ENCODE measurements at regions not wholly inside any gene's neighbourhood (a gene's known extent, or its start where the extent isn't known, plus 50 kb on each side); places are given as distances from the start of the nearest gene placed in this dataset.

- no peak overlapping the region for H3K4me3 ChIP-seq (replicated peaks in 1 of 2; ENCODE audit: low read depth in 2 of 2, low read length in 2 of 2)
- TF ChIP-seq CTCF (IDR thresholded peaks at IDR 0.05; ENCODE audit: low read depth, low read length) = no peak
- no peak for DNase-seq (ENCODE audit: low read depth in 2 of 2)
Observed at GRCh38 chr21:15119486-15119885, 54.7 kb upstream of the NRIP1 start.

GRCh38 chr21:15121097-15121654 is 56.4 kb upstream of the NRIP1 start:
- DNase-seq (ENCODE audit: low read depth in 2 of 2) = no peak
- H3K4me3 ChIP-seq (replicated peaks in 1 of 2; ENCODE audit: low read depth in 2 of 2, low read length in 2 of 2) = no peak overlapping the region
- no peak for TF ChIP-seq CTCF (IDR thresholded peaks at IDR 0.05; ENCODE audit: low read depth, low read length)

GRCh38 chr21:15121655-15122120 is 56.9 kb upstream of the NRIP1 start:
- no peak for TF ChIP-seq CTCF (IDR thresholded peaks at IDR 0.05; ENCODE audit: low read depth, low read length)
- no peak overlapping the region for H3K4me3 ChIP-seq (replicated peaks in 1 of 2; ENCODE audit: low read depth in 2 of 2, low read length in 2 of 2)
- DNase-seq (ENCODE audit: low read depth in 2 of 2) = peak; percentile 58 to 60

GRCh38 chr21:15122241-15122640 is 57.4 kb upstream of the NRIP1 start:
- no peak for TF ChIP-seq CTCF (IDR thresholded peaks at IDR 0.05; ENCODE audit: low read depth, low read length)
- H3K4me3 ChIP-seq (replicated peaks in 1 of 2; ENCODE audit: low read depth in 2 of 2, low read length in 2 of 2) = no peak overlapping the region
- peak in 1 of 2 donors; percentile 11 for DNase-seq (ENCODE audit: low read depth in 2 of 2)

GRCh38 chr21:15124731-15125130 is 59.9 kb upstream of the NRIP1 start:
- no peak for DNase-seq (ENCODE audit: low read depth in 2 of 2)
- TF ChIP-seq CTCF (IDR thresholded peaks at IDR 0.05; ENCODE audit: low read depth, low read length) = no peak
- no peak overlapping the region for H3K4me3 ChIP-seq (replicated peaks in 1 of 2; ENCODE audit: low read depth in 2 of 2, low read length in 2 of 2)

- no peak overlapping the region for H3K4me3 ChIP-seq (replicated peaks in 1 of 2; ENCODE audit: low read depth in 2 of 2, low read length in 2 of 2)
- DNase-seq (ENCODE audit: low read depth in 2 of 2) = no peak
- no peak for TF ChIP-seq CTCF (IDR thresholded peaks at IDR 0.05; ENCODE audit: low read depth, low read length)
Observed at GRCh38 chr21:15126948-15127347, 62.1 kb upstream of the NRIP1 start.

- DNase-seq (ENCODE audit: low read depth in 2 of 2) = no peak
- TF ChIP-seq CTCF (IDR thresholded peaks at IDR 0.05; ENCODE audit: low read depth, low read length) = no peak
- H3K4me3 ChIP-seq (replicated peaks in 1 of 2; ENCODE audit: low read depth in 2 of 2, low read length in 2 of 2) = no peak overlapping the region
Observed at GRCh38 chr21:15127437-15127836, 62.6 kb upstream of the NRIP1 start.

All from cardiac fibroblast (primary cell).